ENCODE measurements at regions not wholly inside any gene's neighbourhood (a gene's known extent, or its start where the extent isn't known, plus 50 kb on each side); places are given as distances from the start of the nearest gene placed in this dataset.

DNA sequence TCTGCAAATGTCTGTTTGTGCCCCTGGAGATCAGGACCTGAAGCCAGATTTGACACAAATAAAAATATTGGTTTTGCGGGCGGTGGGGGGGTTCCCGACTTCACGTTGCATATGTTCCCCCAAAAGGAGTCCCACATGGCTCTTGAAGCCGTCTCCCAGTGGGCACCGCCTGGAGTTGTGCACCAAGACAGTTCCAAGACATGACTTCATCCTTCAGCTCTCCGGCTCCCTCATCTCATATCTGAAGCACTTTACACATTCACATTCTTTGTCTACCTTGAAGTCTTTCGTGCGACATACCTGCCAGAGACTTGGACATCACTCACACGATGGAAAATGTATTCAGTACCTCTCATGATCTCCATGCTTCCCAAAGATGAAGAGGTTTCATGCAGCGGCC, 362.8 kb upstream of the FOXK1 start:
- Mint-ChIP-seq H3K4me3 (ENCODE audit: unreplicated experiment) (no peak overlapping the region), H3K27me3 (ENCODE audit: insufficient read depth, unreplicated experiment) (peaks cover 6% of the 10 kb centered on the region), H3K4me1 (ENCODE audit: low read depth, unreplicated experiment) (no peaks in the 10 kb centered on the region), H3K36me3 (ENCODE audit: insufficient read depth, unreplicated experiment) (no peaks in the 10 kb centered on the region), H3K27ac (ENCODE audit: unreplicated experiment) (no peak overlapping the region), H3K9me3 (ENCODE audit: unreplicated experiment) (no peaks in the 10 kb centered on the region)
- no peaks in the 10 kb centered on the region for H3K27me3 ChIP-seq (replicated peaks; ENCODE audit: control insufficient read depth, insufficient read depth, low read length)
- peaks cover 5% of the 10 kb centered on the region; the same call in 1 of the 2 replicates for H3K9me3 ChIP-seq
- TF ChIP-seq, protein P1, sequence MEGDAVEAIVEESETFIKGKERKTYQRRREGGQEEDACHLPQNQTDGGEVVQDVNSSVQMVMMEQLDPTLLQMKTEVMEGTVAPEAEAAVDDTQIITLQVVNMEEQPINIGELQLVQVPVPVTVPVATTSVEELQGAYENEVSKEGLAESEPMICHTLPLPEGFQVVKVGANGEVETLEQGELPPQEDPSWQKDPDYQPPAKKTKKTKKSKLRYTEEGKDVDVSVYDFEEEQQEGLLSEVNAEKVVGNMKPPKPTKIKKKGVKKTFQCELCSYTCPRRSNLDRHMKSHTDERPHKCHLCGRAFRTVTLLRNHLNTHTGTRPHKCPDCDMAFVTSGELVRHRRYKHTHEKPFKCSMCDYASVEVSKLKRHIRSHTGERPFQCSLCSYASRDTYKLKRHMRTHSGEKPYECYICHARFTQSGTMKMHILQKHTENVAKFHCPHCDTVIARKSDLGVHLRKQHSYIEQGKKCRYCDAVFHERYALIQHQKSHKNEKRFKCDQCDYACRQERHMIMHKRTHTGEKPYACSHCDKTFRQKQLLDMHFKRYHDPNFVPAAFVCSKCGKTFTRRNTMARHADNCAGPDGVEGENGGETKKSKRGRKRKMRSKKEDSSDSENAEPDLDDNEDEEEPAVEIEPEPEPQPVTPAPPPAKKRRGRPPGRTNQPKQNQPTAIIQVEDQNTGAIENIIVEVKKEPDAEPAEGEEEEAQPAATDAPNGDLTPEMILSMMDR (IDR thresholded peaks at IDR 0.05; ENCODE audit: insufficient read depth in 1 of 2, low read depth in 1 of 2, low read length in 1 of 2, severe bottlenecking in 1 of 2, unreplicated experiment in 1 of 2): no peak
- no TSS peak for BruUV-seq (replicated peaks)
- no peaks in the 10 kb centered on the region for H3K4me1 ChIP-seq
- ChIA-PET CTCF (no interaction called here), POLR2A (no interaction called here)
- no peak overlapping the region for H3K4me3 ChIP-seq (ENCODE audit: low read depth, low read length)
- DNase-seq: no peak
- intact Hi-C loops (cut with micrococcal nuclease; ENCODE audit: unreplicated experiment): no loop called here
- no peaks in the 10 kb centered on the region for H3K36me3 ChIP-seq (ENCODE audit: control insufficient read depth, insufficient read depth, low read length)

DNA sequence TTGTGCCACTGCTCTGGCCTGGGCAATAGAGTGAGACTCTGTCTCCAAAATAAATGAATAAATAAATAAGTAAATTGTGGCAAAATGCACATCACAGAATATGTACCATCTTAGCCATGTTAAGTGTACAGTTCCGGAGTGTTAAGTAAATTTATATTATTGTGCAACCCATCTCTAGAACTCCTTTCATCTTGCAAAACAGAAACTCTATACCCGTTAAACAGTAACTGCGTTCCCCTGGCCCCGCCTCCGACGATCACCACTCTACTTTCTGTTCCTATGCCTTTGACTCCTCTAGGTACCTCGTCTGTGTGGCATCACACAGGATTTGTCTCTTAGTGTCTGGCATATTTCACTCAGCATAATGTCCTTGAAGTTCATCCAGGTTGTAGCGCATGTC, 356.4 kb upstream of the FOXK1 start:
- no peak for DNase-seq
- TF ChIP-seq, protein P1 (IDR thresholded peaks at IDR 0.05; ENCODE audit: insufficient read depth in 1 of 2, low read depth in 1 of 2, low read length in 1 of 2, severe bottlenecking in 1 of 2, unreplicated experiment in 1 of 2): no peak
- intact Hi-C loops (cut with micrococcal nuclease; ENCODE audit: unreplicated experiment): no loop called here
- H3K36me3 ChIP-seq (ENCODE audit: control insufficient read depth, insufficient read depth, low read length): no peaks in the 10 kb centered on the region
- H3K4me1 Mint-ChIP-seq (ENCODE audit: low read depth, unreplicated experiment): peaks cover 6% of the 10 kb centered on the region
- no peak overlapping the region for H3K4me3 Mint-ChIP-seq (ENCODE audit: unreplicated experiment)
- no peak overlapping the region for H3K4me3 ChIP-seq (ENCODE audit: low read depth, low read length)
- no peaks in the 10 kb centered on the region for H3K27me3 Mint-ChIP-seq (ENCODE audit: insufficient read depth, unreplicated experiment)
- H3K27me3 ChIP-seq (replicated peaks; ENCODE audit: control insufficient read depth, insufficient read depth, low read length): no peaks in the 10 kb centered on the region
- ChIA-PET POLR2A (no interaction called here), CTCF (no interaction called here)
- BruUV-seq (replicated peaks): no TSS peak
- H3K9me3 Mint-ChIP-seq (ENCODE audit: unreplicated experiment): no peaks in the 10 kb centered on the region
- H3K27ac Mint-ChIP-seq (ENCODE audit: unreplicated experiment): no peak overlapping the region
- no peaks in the 10 kb centered on the region for H3K36me3 Mint-ChIP-seq (ENCODE audit: insufficient read depth, unreplicated experiment)
- H3K9me3 ChIP-seq: peaks cover 3% of the 10 kb centered on the region; the same call in 1 of the 2 replicates
- H3K4me1 ChIP-seq: no peaks in the 10 kb centered on the region

DNA sequence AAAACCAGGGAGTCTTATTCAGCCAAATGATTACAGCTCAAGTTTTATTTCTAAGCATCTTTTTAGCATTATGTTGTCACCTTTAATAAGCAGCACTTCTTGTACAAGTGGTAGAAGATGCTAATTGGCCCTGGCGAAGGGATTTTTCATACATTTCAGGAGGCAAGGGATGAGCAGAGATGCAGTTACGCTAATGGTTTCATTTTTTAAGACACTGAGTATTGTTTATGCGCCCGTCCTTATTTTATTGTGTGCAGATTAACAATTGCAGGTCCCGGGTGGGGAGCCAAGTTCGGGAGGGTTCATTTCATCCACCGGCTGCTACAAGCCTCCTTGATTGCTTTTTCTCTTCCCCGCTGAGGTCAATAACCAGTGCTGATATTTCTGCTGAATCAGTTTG, 350.4 kb upstream of the FOXK1 start:
- no TSS peak for BruUV-seq (replicated peaks)
- Histone ChIP-seq H3K4me3 (ENCODE audit: low read depth, low read length) (no peak overlapping the region), H3K27me3 (replicated peaks; ENCODE audit: control insufficient read depth, insufficient read depth, low read length) (no peaks in the 10 kb centered on the region), H3K9me3 (no peaks in the 10 kb centered on the region), H3K36me3 (ENCODE audit: control insufficient read depth, insufficient read depth, low read length) (no peaks in the 10 kb centered on the region), H3K4me1 (no peaks in the 10 kb centered on the region)
- TF ChIP-seq, protein P1 (IDR thresholded peaks at IDR 0.05; ENCODE audit: insufficient read depth in 1 of 2, low read depth in 1 of 2, low read length in 1 of 2, severe bottlenecking in 1 of 2, unreplicated experiment in 1 of 2): no peak
- H3K27me3 Mint-ChIP-seq (ENCODE audit: insufficient read depth, unreplicated experiment): no peaks in the 10 kb centered on the region
- H3K36me3 Mint-ChIP-seq (ENCODE audit: insufficient read depth, unreplicated experiment): no peaks in the 10 kb centered on the region
- DNase-seq: no peak
- H3K4me1 Mint-ChIP-seq (ENCODE audit: low read depth, unreplicated experiment): no peaks in the 10 kb centered on the region
- H3K27ac Mint-ChIP-seq (ENCODE audit: unreplicated experiment): no peak overlapping the region
- intact Hi-C loops (cut with micrococcal nuclease; ENCODE audit: unreplicated experiment): no loop called here
- ChIA-PET CTCF (no interaction called here), POLR2A (interaction anchor here (0.6 kb wide), 1 partner anchor 148 kb away, joined by 9 read pairs; no protein-coding TSS in a partner anchor)
- H3K4me3 Mint-ChIP-seq (ENCODE audit: unreplicated experiment): no peak overlapping the region
- no peaks in the 10 kb centered on the region for H3K9me3 Mint-ChIP-seq (ENCODE audit: unreplicated experiment)
